Renal pelvis (tissue), 1 donor: ENCODE measurements at regions not wholly inside any gene's neighbourhood (a gene's known extent, or its start where the extent isn't known, plus 50 kb on each side); places are given as distances from the start of the nearest gene placed in this dataset.

Experiments used
- DNase-seq: peaks from one replicate; pipeline ENCODE4 v3.0.0-alpha.2; 2013

- no peak for DNase-seq
These were observed 191.7 kb downstream of the BCL11B start for GRCh38 chr14:99080306-99080705.

- no peak for DNase-seq
These were observed 190.7 kb downstream of the BCL11B start for GRCh38 chr14:99081156-99081765.

- DNase-seq: no peak
These were observed 190.1 kb downstream of the BCL11B start for GRCh38 chr14:99081880-99082279.

- no peak for DNase-seq
These were observed 178.2 kb downstream of the BCL11B start for GRCh38 chr14:99093532-99094517.

- DNase-seq: no peak
These were observed 177.1 kb downstream of the BCL11B start for GRCh38 chr14:99094901-99095300.

- DNase-seq: no peak
These were observed 176.6 kb downstream of the BCL11B start for GRCh38 chr14:99095369-99095768.

- no peak for DNase-seq
These were observed 173.8 kb downstream of the BCL11B start for GRCh38 chr14:99098199-99098598.

- DNase-seq: no peak
These were observed 172.8 kb downstream of the BCL11B start for GRCh38 chr14:99099051-99099787.

- no peak for DNase-seq
These were observed 171.3 kb downstream of the BCL11B start for GRCh38 chr14:99100497-99101270.

- DNase-seq: no peak
These were observed 170.0 kb downstream of the BCL11B start for GRCh38 chr14:99101855-99102461.

GRCh38 chr14:99116741-99117295 is 155.2 kb downstream of the BCL11B start:
- no peak for DNase-seq

GRCh38 chr14:99117671-99118045 is 154.3 kb downstream of the BCL11B start:
- no peak for DNase-seq

- DNase-seq: no peak
These were observed 153.8 kb downstream of the BCL11B start for GRCh38 chr14:99118046-99118721.

GRCh38 chr14:99118946-99119345 is 153.1 kb downstream of the BCL11B start:
- DNase-seq: no peak
